Activated naive CD4-positive, alpha-beta T cell treated with anti-CD3 and anti-CD28 coated beads, Interleukin-2, amount 10 ng/mL, durations not matched to agents 7 days and 5 days (primary cell): ENCODE measurements at regions not wholly inside any gene's neighbourhood (a gene's known extent, or its start where the extent isn't known, plus 50 kb on each side); places are given as distances from the start of the nearest gene placed in this dataset.

Source experiments
- CTCF ChIA-PET: fragments of 350-600 bp; sonication (Branson Sonifier 250); formaldehyde crosslinking; loops from one replicate; lab custom pipeline; 2021; ENCODE audit warnings: antibody characterized with exemption; lab: Charles Lee
- DNase-seq: peaks from one replicate; pipeline ENCODE4 v3.0.0-alpha.2; 2020
- H3K27ac Mint-ChIP-seq: one replicate; pipeline ENCODE4 v1.8.0; 2021; ENCODE audit warnings: mild to moderate bottlenecking, moderate library complexity, mixed read lengths
- H3K27me3 Mint-ChIP-seq: one replicate; pipeline ENCODE4 v1.8.0; 2021; ENCODE audit warnings: mild to moderate bottlenecking, mixed read lengths
- H3K36me3 Mint-ChIP-seq: one replicate; pipeline ENCODE4 v1.8.0; 2021; ENCODE audit warnings: mixed read lengths
- H3K4me1 Mint-ChIP-seq: one replicate; pipeline ENCODE4 v1.8.0; 2021; ENCODE audit warnings: mixed read lengths
- H3K4me3 Mint-ChIP-seq: one replicate; pipeline ENCODE4 v1.8.0; 2021; ENCODE audit warnings: mild to moderate bottlenecking, moderate library complexity, mixed read lengths
- H3K9me3 Mint-ChIP-seq: one replicate; pipeline ENCODE4 v1.8.0; 2021; ENCODE audit warnings: mixed read lengths

GRCh38 chr10:59007307-59008025, 169.0 kb upstream of the PHYHIPL start:
- Mint-ChIP-seq H3K4me3 (no peak overlapping the region), H3K9me3 (no peaks in the 10 kb centered on the region), H3K27me3 (no peaks in the 10 kb centered on the region), H3K27ac (no peak overlapping the region), H3K4me1 (no peaks in the 10 kb centered on the region), H3K36me3 (no peaks in the 10 kb centered on the region)
- CTCF ChIA-PET, result no interaction called here
- DNase-seq, result no peak

DNA sequence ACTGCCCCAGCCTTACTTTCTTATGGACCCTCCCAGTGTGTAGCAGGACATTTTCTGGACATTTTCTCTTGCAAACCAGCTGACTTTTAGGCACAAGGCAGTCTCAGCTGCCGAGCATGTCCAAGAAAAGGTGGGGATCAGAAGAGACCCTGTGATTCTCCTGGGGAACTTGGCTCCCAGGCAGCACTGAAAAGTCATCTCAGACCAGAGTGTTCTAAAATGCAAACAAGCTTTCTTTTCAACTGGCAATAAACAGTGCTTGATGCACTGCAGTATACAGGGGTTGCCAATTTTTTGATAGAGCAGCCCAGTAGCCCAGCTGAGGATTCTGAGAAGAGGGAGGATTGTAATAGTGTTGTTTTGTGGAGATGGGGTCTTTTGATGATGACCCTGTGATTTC, 168.0 kb upstream of the PHYHIPL start:
- CTCF ChIA-PET, result no interaction called here
- no peak for DNase-seq
- no peaks in the 10 kb centered on the region for H3K4me1 Mint-ChIP-seq
- no peaks in the 10 kb centered on the region for H3K9me3 Mint-ChIP-seq
- H3K27me3 Mint-ChIP-seq, result no peaks in the 10 kb centered on the region
- no peak overlapping the region for H3K27ac Mint-ChIP-seq
- no peaks in the 10 kb centered on the region for H3K36me3 Mint-ChIP-seq
- no peak overlapping the region for H3K4me3 Mint-ChIP-seq

- no peaks in the 10 kb centered on the region for H3K36me3 Mint-ChIP-seq
- no peak overlapping the region for H3K4me3 Mint-ChIP-seq
- no peaks in the 10 kb centered on the region for H3K9me3 Mint-ChIP-seq
- no peaks in the 10 kb centered on the region for H3K27me3 Mint-ChIP-seq
- no peaks in the 10 kb centered on the region for H3K4me1 Mint-ChIP-seq
- DNase-seq, result no peak
- no peak overlapping the region for H3K27ac Mint-ChIP-seq
- CTCF ChIA-PET, result no interaction called here
These were observed 164.3 kb upstream of the PHYHIPL start for GRCh38 chr10:59011972-59012632.

DNA sequence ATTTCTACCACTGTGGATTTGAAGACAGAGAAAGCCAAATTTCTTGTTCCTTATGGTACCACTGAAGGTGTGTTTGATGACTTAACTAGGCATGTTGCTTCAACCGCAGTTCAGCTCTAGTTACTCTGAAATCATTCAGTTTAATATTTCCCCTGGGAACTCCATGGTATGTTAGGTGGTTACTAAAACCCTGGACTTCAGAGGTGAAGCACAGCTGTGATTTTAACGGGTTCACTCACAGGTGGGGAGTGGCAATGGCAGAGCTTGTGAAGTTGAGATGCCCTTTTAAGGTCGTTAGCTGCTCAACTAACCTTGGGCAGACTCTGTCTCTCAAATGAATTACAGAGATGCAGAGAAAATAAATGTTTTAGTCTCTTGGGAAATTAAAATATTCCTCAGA, 163.6 kb upstream of the PHYHIPL start:
- H3K9me3 Mint-ChIP-seq, result no peaks in the 10 kb centered on the region
- no peaks in the 10 kb centered on the region for H3K27me3 Mint-ChIP-seq
- no peak overlapping the region for H3K27ac Mint-ChIP-seq
- CTCF ChIA-PET, result no interaction called here
- H3K4me3 Mint-ChIP-seq, result no peak overlapping the region
- no peaks in the 10 kb centered on the region for H3K36me3 Mint-ChIP-seq
- H3K4me1 Mint-ChIP-seq, result no peaks in the 10 kb centered on the region
- no peak for DNase-seq

DNA sequence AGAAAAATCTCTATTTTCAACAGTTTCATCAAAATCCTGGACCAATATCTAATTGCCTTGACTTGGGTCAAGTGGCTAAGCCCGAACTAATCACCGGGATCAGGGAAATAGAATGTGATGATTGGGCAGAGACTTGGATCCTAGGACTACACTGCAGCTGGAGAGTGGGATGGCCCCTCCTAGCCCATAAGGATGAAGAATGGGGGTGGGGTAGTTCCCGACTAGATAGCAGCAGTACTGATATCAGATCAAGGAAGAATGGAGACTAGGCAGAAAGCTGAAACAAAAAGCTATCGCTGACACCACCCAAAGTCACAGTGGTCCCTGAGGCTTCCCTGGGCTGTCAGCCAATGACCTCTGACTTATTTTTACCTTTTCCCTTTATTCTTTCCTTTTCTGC, 160.4 kb upstream of the PHYHIPL start:
- Mint-ChIP-seq H3K27ac (no peak overlapping the region), H3K4me3 (no peak overlapping the region), H3K4me1 (no peaks in the 10 kb centered on the region), H3K36me3 (no peaks in the 10 kb centered on the region), H3K27me3 (no peaks in the 10 kb centered on the region), H3K9me3 (no peaks in the 10 kb centered on the region)
- DNase-seq, result no peak
- CTCF ChIA-PET, result no interaction called here

DNA sequence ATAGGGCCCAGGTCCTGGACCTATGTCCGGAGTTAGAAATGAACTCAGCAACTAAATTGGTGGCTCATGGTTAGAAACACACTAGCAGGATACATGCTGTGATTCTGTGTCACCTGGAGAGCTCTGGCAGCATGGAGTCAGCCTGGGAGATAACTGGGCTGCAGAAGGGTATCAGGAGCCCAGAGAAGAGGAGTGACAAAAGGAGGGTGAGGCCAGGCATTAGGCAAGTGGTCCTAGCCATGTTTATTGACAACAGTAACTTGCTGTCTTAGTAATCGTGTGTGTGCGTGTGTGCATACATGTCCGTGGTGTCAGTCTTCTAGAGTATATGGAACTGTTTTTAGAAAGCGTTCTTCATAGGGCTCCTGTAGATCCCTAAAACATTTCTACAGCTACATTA, 157.5 kb upstream of the PHYHIPL start:
- no peaks in the 10 kb centered on the region for H3K27me3 Mint-ChIP-seq
- DNase-seq, result no peak
- H3K36me3 Mint-ChIP-seq, result no peaks in the 10 kb centered on the region
- H3K4me3 Mint-ChIP-seq, result no peak overlapping the region
- no peak overlapping the region for H3K27ac Mint-ChIP-seq
- CTCF ChIA-PET, result no interaction called here
- no peaks in the 10 kb centered on the region for H3K9me3 Mint-ChIP-seq
- no peaks in the 10 kb centered on the region for H3K4me1 Mint-ChIP-seq

DNA sequence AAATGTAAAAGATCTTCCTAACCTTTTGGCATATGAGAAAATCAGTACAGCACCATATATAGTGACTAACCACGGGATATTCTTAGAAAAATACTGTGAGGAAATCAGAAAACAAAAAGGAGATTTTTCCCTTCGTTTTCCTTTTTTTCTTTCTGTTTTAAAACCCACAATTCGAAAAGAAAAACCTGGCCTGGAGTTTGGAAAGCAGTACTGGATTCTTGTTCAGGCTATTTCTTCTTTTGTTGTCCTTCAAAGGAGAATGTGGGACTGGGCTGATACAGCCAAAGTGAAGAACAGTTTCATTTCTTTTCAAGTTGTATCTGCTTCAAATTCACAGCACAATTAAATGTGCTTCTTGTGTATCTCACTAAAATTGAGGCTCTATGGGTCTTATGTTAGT, 156.8 kb upstream of the PHYHIPL start:
- Mint-ChIP-seq H3K36me3 (no peaks in the 10 kb centered on the region), H3K27me3 (no peaks in the 10 kb centered on the region), H3K4me1 (no peaks in the 10 kb centered on the region), H3K27ac (no peak overlapping the region), H3K9me3 (no peaks in the 10 kb centered on the region), H3K4me3 (no peak overlapping the region)
- CTCF ChIA-PET, result no interaction called here
- no peak for DNase-seq

GRCh38 chr10:59020502-59020901, 155.9 kb upstream of the PHYHIPL start:
- Mint-ChIP-seq H3K27me3 (no peaks in the 10 kb centered on the region), H3K4me3 (no peak overlapping the region), H3K9me3 (no peaks in the 10 kb centered on the region), H3K36me3 (no peaks in the 10 kb centered on the region), H3K27ac (no peak overlapping the region), H3K4me1 (no peaks in the 10 kb centered on the region)
- CTCF ChIA-PET, result no interaction called here
- DNase-seq, result no peak

- Mint-ChIP-seq H3K36me3 (no peaks in the 10 kb centered on the region), H3K27ac (no peak overlapping the region), H3K27me3 (no peaks in the 10 kb centered on the region), H3K4me1 (no peaks in the 10 kb centered on the region), H3K4me3 (no peak overlapping the region), H3K9me3 (no peaks in the 10 kb centered on the region)
- DNase-seq, result no peak
- CTCF ChIA-PET, result no interaction called here
These were observed 150.3 kb upstream of the PHYHIPL start for GRCh38 chr10:59025981-59026765.

- no peak overlapping the region for H3K4me3 Mint-ChIP-seq
- CTCF ChIA-PET, result no interaction called here
- no peaks in the 10 kb centered on the region for H3K4me1 Mint-ChIP-seq
- no peaks in the 10 kb centered on the region for H3K9me3 Mint-ChIP-seq
- DNase-seq, result no peak
- H3K36me3 Mint-ChIP-seq, result no peaks in the 10 kb centered on the region
- no peaks in the 10 kb centered on the region for H3K27me3 Mint-ChIP-seq
- no peak overlapping the region for H3K27ac Mint-ChIP-seq
These were observed 148.3 kb upstream of the PHYHIPL start for GRCh38 chr10:59027975-59028655.

DNA sequence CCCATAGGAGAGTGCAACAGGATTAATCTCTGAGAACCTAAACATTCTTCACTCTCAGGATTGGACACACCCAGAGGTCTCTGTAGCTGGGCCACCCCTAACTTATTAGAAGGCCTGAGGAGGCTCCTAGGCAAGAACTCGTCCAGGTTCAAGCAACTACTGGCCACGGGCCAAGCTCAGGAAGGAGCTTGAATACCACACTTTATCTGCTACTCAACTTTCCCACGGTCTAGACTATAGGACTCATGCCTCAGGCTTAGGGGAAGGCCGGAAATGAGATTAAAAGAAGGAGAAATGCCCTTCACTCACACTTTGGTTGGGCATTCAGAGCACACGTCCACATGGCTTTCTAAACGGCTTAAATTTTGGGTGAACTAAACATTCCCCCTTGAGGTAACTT, 142.8 kb upstream of the PHYHIPL start:
- no peak for DNase-seq
- Mint-ChIP-seq H3K27me3 (no peaks in the 10 kb centered on the region), H3K27ac (no peak overlapping the region), H3K4me3 (no peak overlapping the region), H3K4me1 (no peaks in the 10 kb centered on the region), H3K9me3 (no peaks in the 10 kb centered on the region), H3K36me3 (no peaks in the 10 kb centered on the region)
- CTCF ChIA-PET, result no interaction called here

DNA sequence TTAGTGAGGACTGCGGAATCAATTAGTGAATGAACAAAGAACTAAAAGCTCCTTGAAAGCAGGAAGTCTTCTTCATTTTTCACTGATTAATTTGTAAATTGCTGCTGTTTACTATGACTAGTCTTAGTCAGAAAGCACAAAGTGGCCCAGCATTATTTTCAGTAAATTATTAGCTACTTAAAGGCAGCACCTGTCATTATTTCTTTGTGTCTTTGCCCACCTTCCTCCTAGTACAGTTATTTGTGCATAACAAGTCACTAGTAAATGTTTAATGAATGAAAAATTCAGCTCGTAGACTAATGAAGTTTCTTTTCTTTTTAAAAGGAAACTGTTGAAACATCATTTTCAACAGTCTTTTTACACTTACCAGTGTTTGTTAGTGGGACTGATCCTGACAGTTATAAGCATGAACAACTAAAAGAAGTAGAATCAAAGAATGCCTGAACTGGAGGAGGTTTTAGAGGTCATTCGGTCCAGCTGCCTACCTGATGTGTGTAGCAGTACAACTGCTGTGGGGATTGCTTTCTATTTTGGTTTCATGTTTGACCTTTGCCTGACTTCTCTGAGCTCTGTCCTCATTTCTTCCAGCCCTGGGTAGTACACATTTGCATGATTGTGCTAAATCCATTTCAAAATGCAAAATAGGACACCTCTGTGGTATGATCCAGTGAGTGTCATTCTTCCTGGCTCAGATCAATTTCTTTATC, 140.0 kb upstream of the PHYHIPL start:
- Mint-ChIP-seq H3K36me3 (no peaks in the 10 kb centered on the region), H3K9me3 (no peaks in the 10 kb centered on the region), H3K4me1 (no peaks in the 10 kb centered on the region), H3K27me3 (no peaks in the 10 kb centered on the region), H3K27ac (no peak overlapping the region), H3K4me3 (no peak overlapping the region)
- no peak for DNase-seq
- CTCF ChIA-PET, result interaction anchor here (0.9 kb wide), 1 partner anchor 13 kb away, joined by 3 read pairs; no protein-coding TSS in a partner anchor

DNA sequence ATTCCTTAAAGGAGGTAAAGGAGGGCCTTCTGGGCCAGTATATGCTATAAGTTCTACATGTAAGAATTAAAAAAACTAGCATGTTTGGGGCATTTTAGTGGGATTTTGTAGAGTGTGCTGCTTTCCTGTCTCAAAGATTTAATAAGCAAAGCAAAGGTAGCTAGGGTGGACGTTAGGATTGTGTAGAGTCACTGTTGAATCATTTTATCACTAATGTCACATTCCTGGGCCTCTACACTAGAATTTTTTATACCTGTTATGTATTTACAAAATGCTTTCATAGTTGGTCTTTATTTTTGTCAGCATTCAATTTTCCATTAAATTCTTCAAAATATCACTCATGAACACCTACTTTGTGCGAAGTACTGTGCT, 139.4 kb upstream of the PHYHIPL start:
- H3K36me3 Mint-ChIP-seq, result no peaks in the 10 kb centered on the region
- CTCF ChIA-PET, result no interaction called here
- no peak overlapping the region for H3K4me3 Mint-ChIP-seq
- H3K27me3 Mint-ChIP-seq, result no peaks in the 10 kb centered on the region
- peaks cover 1% of the 10 kb centered on the region for H3K9me3 Mint-ChIP-seq
- no peak overlapping the region for H3K27ac Mint-ChIP-seq
- no peak for DNase-seq
- no peaks in the 10 kb centered on the region for H3K4me1 Mint-ChIP-seq

- CTCF ChIA-PET, result no interaction called here
- no peaks in the 10 kb centered on the region for H3K4me1 Mint-ChIP-seq
- H3K9me3 Mint-ChIP-seq, result peaks cover 1% of the 10 kb centered on the region
- H3K27ac Mint-ChIP-seq, result no peak overlapping the region
- DNase-seq, result no peak
- H3K36me3 Mint-ChIP-seq, result no peaks in the 10 kb centered on the region
- H3K4me3 Mint-ChIP-seq, result no peak overlapping the region
- no peaks in the 10 kb centered on the region for H3K27me3 Mint-ChIP-seq
These were observed 138.9 kb upstream of the PHYHIPL start for GRCh38 chr10:59037506-59037905.
